SU-DHL-6 (cell line): ENCODE measurements at regions not wholly inside any gene's neighbourhood (a gene's known extent, or its start where the extent isn't known, plus 50 kb on each side); places are given as distances from the start of the nearest gene placed in this dataset.

Experiments
- EZH2phosphoT487 ChIP-seq: fragments of 200-600 bp; sonication (generic), shearing (Covaris generic); conservative IDR thresholded peaks from 2 replicates; pipeline ENCODE4 v1.6.1; 2018; ENCODE audit warnings: mild to moderate bottlenecking, antibody characterized with exemption, low read length, moderate library complexity, mixed read lengths
- TF ChIP-seq, protein P1 (sequence below): fragments of 200-600 bp; sonication (generic); IDR thresholded peaks from one replicate; pipeline ENCODE4 v1.5.1; 2017; ENCODE audit warnings: antibody characterized with exemption, mild to moderate bottlenecking, low read length, moderate library complexity; ENCODE audit not compliant: insufficient read depth, poor library complexity, severe bottlenecking

DNA sequence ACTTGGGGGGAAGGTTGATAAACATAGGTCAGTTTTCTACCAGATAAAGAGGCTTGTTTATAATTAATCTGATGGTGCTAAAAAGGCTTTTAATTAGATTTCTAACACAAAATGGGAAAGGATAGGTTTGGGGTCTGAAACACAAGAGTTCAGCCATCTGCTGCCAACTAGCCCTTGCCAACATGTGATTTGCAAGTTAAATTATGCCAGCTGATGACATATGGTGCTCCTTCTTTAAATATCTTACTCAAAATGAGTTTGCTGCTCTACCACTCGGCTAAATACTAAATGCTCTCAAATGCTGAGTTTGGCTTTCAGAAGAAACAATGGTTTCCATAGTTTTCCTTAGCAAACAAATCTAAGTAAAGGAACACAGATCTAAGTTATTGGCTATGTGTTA lies 557.8 kb upstream of the CCDC54 start:
- TF ChIP-seq, protein P1, sequence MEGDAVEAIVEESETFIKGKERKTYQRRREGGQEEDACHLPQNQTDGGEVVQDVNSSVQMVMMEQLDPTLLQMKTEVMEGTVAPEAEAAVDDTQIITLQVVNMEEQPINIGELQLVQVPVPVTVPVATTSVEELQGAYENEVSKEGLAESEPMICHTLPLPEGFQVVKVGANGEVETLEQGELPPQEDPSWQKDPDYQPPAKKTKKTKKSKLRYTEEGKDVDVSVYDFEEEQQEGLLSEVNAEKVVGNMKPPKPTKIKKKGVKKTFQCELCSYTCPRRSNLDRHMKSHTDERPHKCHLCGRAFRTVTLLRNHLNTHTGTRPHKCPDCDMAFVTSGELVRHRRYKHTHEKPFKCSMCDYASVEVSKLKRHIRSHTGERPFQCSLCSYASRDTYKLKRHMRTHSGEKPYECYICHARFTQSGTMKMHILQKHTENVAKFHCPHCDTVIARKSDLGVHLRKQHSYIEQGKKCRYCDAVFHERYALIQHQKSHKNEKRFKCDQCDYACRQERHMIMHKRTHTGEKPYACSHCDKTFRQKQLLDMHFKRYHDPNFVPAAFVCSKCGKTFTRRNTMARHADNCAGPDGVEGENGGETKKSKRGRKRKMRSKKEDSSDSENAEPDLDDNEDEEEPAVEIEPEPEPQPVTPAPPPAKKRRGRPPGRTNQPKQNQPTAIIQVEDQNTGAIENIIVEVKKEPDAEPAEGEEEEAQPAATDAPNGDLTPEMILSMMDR: no peak
- TF ChIP-seq EZH2phosphoT487: no peak
